Thoracic aorta (tissue), 2 donors: ENCODE measurements at regions not wholly inside any gene's neighbourhood (a gene's known extent, or its start where the extent isn't known, plus 50 kb on each side); places are given as distances from the start of the nearest gene placed in this dataset.

Experiments
- ATAC-seq: fragments of 150-250 bp; one replicate; pipeline ENCODE4 v1.8.0; 2017; ENCODE audit warnings: low read depth; ENCODE audit not compliant: insufficient number of reproducible peaks, low FRiP score
- DNase-seq: peaks from one replicate; pipeline ENCODE4 v3.0.0-alpha.2; 2020; ENCODE audit warnings: low spot score
- H3K27ac ChIP-seq, 2 donors: fragments of 200-600 bp; sonication (generic); 1 replicate in 1 of 2; 2 replicates in 1 of 2; pipeline ENCODE4 v1.5.1; 2016; ENCODE audit warnings: mild to moderate bottlenecking in 2 of 2, moderate library complexity in 2 of 2
- H3K27me3 ChIP-seq: fragments of 200-600 bp; sonication (generic); replicated peaks from 2 replicates; pipeline ENCODE4 v1.6.0; 2016; ENCODE audit warnings: mild to moderate bottlenecking; ENCODE audit not compliant: insufficient read depth
- H3K36me3 ChIP-seq: fragments of 200-600 bp; sonication (generic); one replicate; pipeline ENCODE4 v1.5.1; 2016
- H3K4me1 ChIP-seq, 2 donors: fragments of 200-600 bp; sonication (generic); 1 replicate in 1 of 2; 2 replicates in 1 of 2; pipeline versions ENCODE4 v1.5.1 to v1.6.0; 2016; ENCODE audit warnings: low read depth in 2 of 2, mild to moderate bottlenecking in 1 of 2; ENCODE audit not compliant: control insufficient read depth in 1 of 2
- H3K4me3 ChIP-seq: fragments of 200-600 bp; sonication (generic); 2 replicates; pipeline ENCODE4 v1.5.1; 2016; ENCODE audit warnings: mild to moderate bottlenecking
- H3K9me3 ChIP-seq: fragments of 200-600 bp; sonication (generic); 2 replicates; pipeline ENCODE4 v1.5.1; 2016
- CTCF ChIP-seq: fragments of 200-600 bp; sonication (generic); IDR thresholded peaks from one replicate; pipeline ENCODE4 v1.5.1; 2019; ENCODE audit warnings: antibody characterized with exemption

DNA sequence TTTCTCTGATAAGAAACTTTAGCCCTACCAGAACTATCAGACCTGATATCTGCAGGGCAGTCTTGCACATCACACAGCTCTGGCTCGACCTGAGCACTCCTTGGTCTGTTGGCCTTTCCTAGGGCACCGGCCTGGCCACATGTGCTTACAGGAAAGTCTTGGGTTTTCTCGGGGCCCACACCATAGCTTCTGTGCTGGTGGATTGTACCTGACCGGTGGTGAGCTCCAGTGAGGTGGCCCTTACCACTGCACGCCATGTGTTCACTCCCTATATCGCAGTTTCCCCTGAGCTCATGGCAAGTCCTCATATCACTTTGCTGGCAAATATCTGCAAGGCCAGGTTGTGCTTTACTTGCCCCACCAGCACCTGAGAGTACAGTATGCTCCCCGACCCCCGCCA, 2637.4 kb downstream of the ARAP2 start:
- DNase-seq, result no peak
- no peak for ATAC-seq

DNA sequence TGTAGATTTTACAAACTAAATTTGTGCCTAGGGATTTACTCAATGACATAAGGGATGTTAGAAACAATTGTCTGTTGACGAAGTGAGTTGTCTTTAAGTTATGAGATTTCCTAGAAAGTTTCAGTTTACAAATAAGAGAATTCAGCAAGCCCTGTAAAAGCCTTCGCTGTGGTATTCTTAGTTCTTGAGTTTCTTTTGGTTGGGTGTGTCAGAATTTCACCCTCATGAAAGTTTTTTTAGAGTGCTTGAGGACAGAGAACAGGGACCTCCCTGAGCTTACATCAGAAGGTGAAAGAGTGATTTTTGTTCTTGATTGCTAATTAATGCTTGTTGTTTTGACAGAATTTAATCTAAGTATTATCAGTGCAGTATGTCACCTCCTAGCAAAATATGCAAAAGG, 2628.2 kb downstream of the ARAP2 start:
- H3K27me3 ChIP-seq, result no peaks in the 10 kb centered on the region
- no peak overlapping the region for H3K4me3 ChIP-seq
- ATAC-seq, result no peak
- TF ChIP-seq CTCF, result no peak
- no peaks in the 10 kb centered on the region for H3K4me1 ChIP-seq
- H3K9me3 ChIP-seq, result no peaks in the 10 kb centered on the region
- H3K27ac ChIP-seq, result no peak overlapping the region
- no peaks in the 10 kb centered on the region for H3K36me3 ChIP-seq
- no peak for DNase-seq

More for the DNA sequence above, 2637.4 kb downstream of the ARAP2 start:
- no peak for TF ChIP-seq CTCF
- Histone ChIP-seq H3K4me3 (no peak overlapping the region), H3K27ac (no peak overlapping the region), H3K36me3 (no peaks in the 10 kb centered on the region), H3K9me3 (no peaks in the 10 kb centered on the region), H3K4me1 (no peaks in the 10 kb centered on the region), H3K27me3 (no peaks in the 10 kb centered on the region)

GRCh38 chr4:33625748-33626147, 2618.6 kb downstream of the ARAP2 start:
- Histone ChIP-seq H3K27ac (no peak overlapping the region), H3K4me3 (no peak overlapping the region), H3K4me1 (no peaks in the 10 kb centered on the region), H3K36me3 (no peaks in the 10 kb centered on the region), H3K9me3 (no peaks in the 10 kb centered on the region), H3K27me3 (no peaks in the 10 kb centered on the region)
- TF ChIP-seq CTCF, result no peak
- ATAC-seq (no peak), DNase-seq (no peak)

- no peak for TF ChIP-seq CTCF
- no peak for DNase-seq
- no peak overlapping the region for H3K27ac ChIP-seq
- no peaks in the 10 kb centered on the region for H3K4me1 ChIP-seq
- H3K4me3 ChIP-seq, result no peak overlapping the region
- H3K36me3 ChIP-seq, result no peaks in the 10 kb centered on the region
- H3K9me3 ChIP-seq, result no peaks in the 10 kb centered on the region
- H3K27me3 ChIP-seq, result no peaks in the 10 kb centered on the region
- no peak for ATAC-seq
These were observed 2618.1 kb downstream of the ARAP2 start for GRCh38 chr4:33626221-33626620.

GRCh38 chr4:33628296-33628695, 2616.0 kb downstream of the ARAP2 start:
- Histone ChIP-seq H3K27me3 (no peaks in the 10 kb centered on the region), H3K4me3 (no peak overlapping the region), H3K4me1 (no peaks in the 10 kb centered on the region), H3K36me3 (no peaks in the 10 kb centered on the region), H3K27ac (no peak overlapping the region), H3K9me3 (no peaks in the 10 kb centered on the region)
- no peak for ATAC-seq
- no peak for DNase-seq
- TF ChIP-seq CTCF, result no peak
